GM12878 (cell line): ENCODE measurements at regions not wholly inside any gene's neighbourhood (a gene's known extent, or its start where the extent isn't known, plus 50 kb on each side); places are given as distances from the start of the nearest gene placed in this dataset.

Source experiments
- ATAC-seq: fragments of 200-7000 bp; cut with Tn5 transposase; 3 replicates; pipeline ENCODE4 v1.9.1; 2020; ENCODE audit warnings: mild to moderate bottlenecking, moderate library complexity
- BruUV-seq: library from RNA; stranded (reverse); fragments of 400-500 nt; replicated peaks from 2 replicates; lab custom pipeline; 2021; lab: Mats Ljungman, UMichigan
- CTCF ChIA-PET: fragments of 300-600 bp; sonication (Branson Sonifier 250); formaldehyde crosslinking; extraction: SDS; loops from one replicate; lab custom pipeline; 2021; ENCODE audit warnings: inconsistent platforms; lab: Yijun Ruan, JAX
- POLR2A ChIA-PET: fragments of 350-600 bp; formaldehyde crosslinking; extraction: SDS; loops from one replicate; lab custom pipeline; 2021; ENCODE audit warnings: inconsistent platforms; lab: Charles Lee
- RAD21 ChIA-PET: fragments of 300-600 bp; sonication (Branson Sonifier 250); formaldehyde crosslinking; loops from one replicate; lab custom pipeline; 2023; ENCODE audit warnings: antibody characterized with exemption; ENCODE audit not compliant: unreplicated experiment; lab: Charles Lee
- SMC1A ChIA-PET: fragments of 300-600 bp; sonication (Branson Sonifier 250); formaldehyde crosslinking; loops from one replicate; lab custom pipeline; 2023; ENCODE audit not compliant: unreplicated experiment, uncharacterized antibody; lab: Charles Lee
- DNase-seq: peaks from one replicate; pipeline ENCODE4 v3.0.0-alpha.2; 2011; ENCODE audit warnings: low read depth, low spot score
- FAIRE-seq: peaks from 3 replicates; lab custom pipeline; 2011; peaks lifted over from hg19 to GRCh38; lab: Jason Lieb, UNC
- H2AFZ ChIP-seq: 2 replicates; pipeline ENCODE4 v1.6.0; 2011; ENCODE audit warnings: low read depth, low read length, control low read depth; ENCODE audit not compliant: control insufficient read depth
- H3K27ac ChIP-seq: 2 replicates; pipeline ENCODE4 v1.5.1; 2011; ENCODE audit warnings: control low read depth; ENCODE audit not compliant: control insufficient read depth, insufficient read depth
- H3K27me3 ChIP-seq, 2 experiments: replicated peaks in 1 of 2; 2 replicates each; pipeline versions ENCODE4 v1.6.0 to v1.6.1; 2011; ENCODE audit warnings: low read length in 1 of 2; ENCODE audit not compliant: control insufficient read depth in 2 of 2, insufficient read depth in 2 of 2
- H3K36me3 ChIP-seq, 2 experiments: 2 replicates each; pipeline ENCODE4 v1.5.1; 2011; ENCODE audit warnings: low read length in 1 of 2; ENCODE audit not compliant: control insufficient read depth in 2 of 2, insufficient read depth in 2 of 2
- H3K4me1 ChIP-seq: 2 replicates; pipeline ENCODE4 v1.6.1; 2011; ENCODE audit warnings: mild to moderate bottlenecking, low read length, moderate library complexity, mixed read lengths; ENCODE audit not compliant: control insufficient read depth, insufficient read depth
- H3K4me2 ChIP-seq: 2 replicates; pipeline ENCODE4 v1.6.0; 2011; ENCODE audit warnings: control low read depth; ENCODE audit not compliant: control insufficient read depth, insufficient read depth
- H3K4me3 ChIP-seq: fragments of 200-600 bp; sonication (generic); 2 replicates; pipeline ENCODE4 v1.5.1; 2016
- H3K79me2 ChIP-seq: 2 replicates; pipeline ENCODE4 v1.6.0; 2011; ENCODE audit warnings: low read length; ENCODE audit not compliant: control insufficient read depth, insufficient read depth
- H3K9ac ChIP-seq: 2 replicates; pipeline ENCODE4 v1.8.0; 2011; ENCODE audit warnings: low read length, control low read depth, mixed read lengths; ENCODE audit not compliant: control insufficient read depth, insufficient read depth
- H3K9me3 ChIP-seq: replicated peaks from 3 replicates; pipeline ENCODE4 v1.5.1; 2011; ENCODE audit warnings: mild to moderate bottlenecking, low read length; ENCODE audit not compliant: control insufficient read depth, insufficient read depth
- H4K20me1 ChIP-seq: 2 replicates; pipeline ENCODE4 v1.6.0; 2011; ENCODE audit not compliant: control insufficient read depth, insufficient read depth
- KAT2A ChIP-seq: conservative IDR thresholded peaks from 2 replicates; pipeline ENCODE4 v1.6.1; 2011; ENCODE audit warnings: low read depth, low read length; ENCODE audit not compliant: control insufficient read depth
- STAT3 ChIP-seq: IDR thresholded peaks from 2 replicates; pipeline ENCODE4 v1.6.1; 2011; ENCODE audit warnings: low read depth, low read length, improper control_type of control experiment
- YBX1 ChIP-seq: fragments of 450-650 bp; IDR thresholded peaks from 2 replicates; pipeline ENCODE4 v1.6.1; 2016; ENCODE audit warnings: antibody characterized with exemption
- WGBS: methylation state at CpG from one replicate; pipeline ENCODE4 v1.1.6; 2016; ENCODE audit warnings: low lambda C conversion rate; ENCODE audit not compliant: insufficient replicate concordance, insufficient coverage; ENCODE audit errors: missing lambda C conversion rate; 5-methylcytosine and 5-hydroxymethylcytosine counted together
- in situ Hi-C: fragments of 300-500 bp; cut with MboI; formaldehyde crosslinking; loops from 9 replicates; pipeline ENCODE4 v1.14.3; 2018; ENCODE audit warnings: mixed read lengths
- intact Hi-C: fragments of 100-400 bp; cut with micrococcal nuclease; formaldehyde crosslinking; loops from one replicate; pipeline ENCODE4 v1.14.2; 2022; ENCODE audit not compliant: unreplicated experiment
- TF ChIP-seq, protein P1 (sequence below): IDR thresholded peaks from 2 replicates; pipeline ENCODE4 v1.6.1; 2012; ENCODE audit warnings: low read depth, low read length, improper control_type of control experiment
- TF ChIP-seq, protein P2 (sequence below): fragments of 450-650 bp; IDR thresholded peaks from 2 replicates; pipeline ENCODE4 v1.6.1; 2017; ENCODE audit warnings: mild to moderate bottlenecking

GRCh38 chr10:128633864-128634540 is 507.8 kb upstream of the MKI67 start:
- H2AFZ ChIP-seq = no peak overlapping the region
- H3K9ac ChIP-seq = no peak overlapping the region
- TF ChIP-seq, protein P1, sequence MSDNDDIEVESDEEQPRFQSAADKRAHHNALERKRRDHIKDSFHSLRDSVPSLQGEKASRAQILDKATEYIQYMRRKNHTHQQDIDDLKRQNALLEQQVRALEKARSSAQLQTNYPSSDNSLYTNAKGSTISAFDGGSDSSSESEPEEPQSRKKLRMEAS = no peak
- TF ChIP-seq KAT2A (no peak), YBX1 (no peak), STAT3 (no peak)
- TF ChIP-seq, protein P2, sequence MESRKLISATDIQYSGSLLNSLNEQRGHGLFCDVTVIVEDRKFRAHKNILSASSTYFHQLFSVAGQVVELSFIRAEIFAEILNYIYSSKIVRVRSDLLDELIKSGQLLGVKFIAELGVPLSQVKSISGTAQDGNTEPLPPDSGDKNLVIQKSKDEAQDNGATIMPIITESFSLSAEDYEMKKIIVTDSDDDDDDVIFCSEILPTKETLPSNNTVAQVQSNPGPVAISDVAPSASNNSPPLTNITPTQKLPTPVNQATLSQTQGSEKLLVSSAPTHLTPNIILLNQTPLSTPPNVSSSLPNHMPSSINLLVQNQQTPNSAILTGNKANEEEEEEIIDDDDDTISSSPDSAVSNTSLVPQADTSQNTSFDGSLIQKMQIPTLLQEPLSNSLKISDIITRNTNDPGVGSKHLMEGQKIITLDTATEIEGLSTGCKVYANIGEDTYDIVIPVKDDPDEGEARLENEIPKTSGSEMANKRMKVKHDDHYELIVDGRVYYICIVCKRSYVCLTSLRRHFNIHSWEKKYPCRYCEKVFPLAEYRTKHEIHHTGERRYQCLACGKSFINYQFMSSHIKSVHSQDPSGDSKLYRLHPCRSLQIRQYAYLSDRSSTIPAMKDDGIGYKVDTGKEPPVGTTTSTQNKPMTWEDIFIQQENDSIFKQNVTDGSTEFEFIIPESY = no peak
- no peaks in the 10 kb centered on the region for H4K20me1 ChIP-seq
- no peak for FAIRE-seq
- POLR2A ChIA-PET = no interaction called here
- WGBS = 13% methylated on average over 6 of the region's 6 CpGs
- BruUV-seq = no TSS peak
- RAD21 ChIA-PET = no interaction called here
- no peak overlapping the region for H3K27ac ChIP-seq
- no peaks in the 10 kb centered on the region for H3K9me3 ChIP-seq
- SMC1A ChIA-PET = interaction anchor here (1.1 kb wide), 1 partner anchor 9 kb away, joined by 3 read pairs; no protein-coding TSS in a partner anchor
- no peak for DNase-seq
- in situ Hi-C loops = no loop called here
- H3K4me2 ChIP-seq = no peak overlapping the region
- intact Hi-C loops = loop anchor here (5.0 kb wide), 1 partner anchor 228 kb away; no protein-coding TSS in a partner anchor
- H3K36me3 ChIP-seq = no peaks in the 10 kb centered on the region
- CTCF ChIA-PET = interaction anchor here (0.7 kb wide), 1 partner anchor 52 kb away, joined by 3 read pairs; no protein-coding TSS in a partner anchor
- no peaks in the 10 kb centered on the region for H3K4me1 ChIP-seq
- no peak for ATAC-seq
- no peak overlapping the region for H3K4me3 ChIP-seq
- no peaks in the 10 kb centered on the region for H3K79me2 ChIP-seq
- H3K27me3 ChIP-seq = peaks cover 0 to 1% of the 10 kb centered on the region in 2 experiments; a peak in 1 of 4 replicates
